Osteoblast (primary cell): ENCODE measurements at regions not wholly inside any gene's neighbourhood (a gene's known extent, or its start where the extent isn't known, plus 50 kb on each side); places are given as distances from the start of the nearest gene placed in this dataset.
"Not testable (repeated sequence)": the region's sequence is repeated elsewhere in the genome, so short reads cannot be mapped to it uniquely, and the experiment has no call there.

Experiments
- DNase-seq: peaks from one replicate; pipeline ENCODE4 v3.0.0; 2011; ENCODE audit warnings: low spot score, mixed read lengths; ENCODE audit not compliant: insufficient read length; ENCODE audit errors: missing footprints
- H2AFZ ChIP-seq: 2 replicates; pipeline ENCODE4 v1.6.0; 2011; ENCODE audit warnings: mild to moderate bottlenecking, low read length
- H3K27ac ChIP-seq: 2 replicates; pipeline ENCODE4 v1.5.1; 2011; ENCODE audit warnings: mild to moderate bottlenecking, low read depth, low read length, moderate library complexity
- H3K27me3 ChIP-seq: 2 replicates; pipeline ENCODE4 v1.6.0; 2012; ENCODE audit warnings: mild to moderate bottlenecking, control low read depth, inconsistent platforms, low read length, moderate library complexity; ENCODE audit not compliant: insufficient read depth
- H3K36me3 ChIP-seq: 2 replicates; pipeline ENCODE4 v1.5.1; 2011; ENCODE audit warnings: mild to moderate bottlenecking, low read length, control low read depth, moderate library complexity; ENCODE audit not compliant: insufficient read depth
- H3K4me1 ChIP-seq: 2 replicates; pipeline ENCODE4 v1.5.1; 2011; ENCODE audit warnings: mild to moderate bottlenecking, low read length, control low read depth, moderate library complexity; ENCODE audit not compliant: insufficient read depth
- H3K4me2 ChIP-seq: 2 replicates; pipeline ENCODE4 v1.6.0; 2011; ENCODE audit warnings: mild to moderate bottlenecking, low read length; ENCODE audit not compliant: insufficient read depth
- H3K4me3 ChIP-seq: fragments of 200-600 bp; sonication (generic); 3 replicates; pipeline ENCODE4 v1.5.1; 2012; ENCODE audit warnings: mild to moderate bottlenecking, low read length, inconsistent platforms; ENCODE audit not compliant: insufficient read depth
- H3K79me2 ChIP-seq: 2 replicates; pipeline ENCODE4 v1.6.0; 2012; ENCODE audit warnings: mild to moderate bottlenecking, low read length, control low read depth, inconsistent platforms; ENCODE audit not compliant: insufficient read depth
- H3K9me3 ChIP-seq: 2 replicates; pipeline ENCODE4 v1.5.1; 2011; ENCODE audit warnings: low read depth, low read length, control low read depth
- H4K20me1 ChIP-seq: 2 replicates; pipeline ENCODE4 v1.6.0; 2012; ENCODE audit warnings: mild to moderate bottlenecking, low read length, control low read depth; ENCODE audit not compliant: insufficient read depth
- CTCF ChIP-seq: IDR thresholded peaks from 2 replicates; pipeline ENCODE4 v1.5.1; 2011; ENCODE audit warnings: mild to moderate bottlenecking, low read depth, low read length, moderate library complexity; ENCODE audit errors: extremely low read depth

GRCh38 chr21:20486303-20486702, 511.9 kb upstream of the NCAM2 start:
- H3K9me3 ChIP-seq, result peaks cover 5% of the 10 kb centered on the region
- H3K36me3 ChIP-seq, result no peaks in the 10 kb centered on the region
- TF ChIP-seq CTCF, result no peak
- H3K4me1 ChIP-seq, result no peaks in the 10 kb centered on the region
- H3K79me2 ChIP-seq, result no peaks in the 10 kb centered on the region
- no peak overlapping the region for H2AFZ ChIP-seq
- no peak overlapping the region for H3K27ac ChIP-seq
- no peaks in the 10 kb centered on the region for H4K20me1 ChIP-seq
- no peaks in the 10 kb centered on the region for H3K27me3 ChIP-seq
- DNase-seq, result no peak
- no peak overlapping the region for H3K4me2 ChIP-seq
- H3K4me3 ChIP-seq, result no peak overlapping the region

GRCh38 chr21:20502915-20503314, 495.3 kb upstream of the NCAM2 start:
- not testable (repeated sequence) for H3K4me2 ChIP-seq, H3K9me3 ChIP-seq

GRCh38 chr21:20507783-20508182, 490.4 kb upstream of the NCAM2 start:
- no peak overlapping the region for H3K4me3 ChIP-seq
- H3K9me3 ChIP-seq, result peaks cover 7% of the 10 kb centered on the region
- H3K79me2 ChIP-seq, result no peaks in the 10 kb centered on the region
- H3K27me3 ChIP-seq, result no peaks in the 10 kb centered on the region
- no peak for TF ChIP-seq CTCF
- no peaks in the 10 kb centered on the region for H3K36me3 ChIP-seq
- no peak overlapping the region for H3K27ac ChIP-seq
- H4K20me1 ChIP-seq, result no peaks in the 10 kb centered on the region
- no peak overlapping the region for H2AFZ ChIP-seq
- H3K4me1 ChIP-seq, result no peaks in the 10 kb centered on the region
- DNase-seq, result peak; percentile 31
- H3K4me2 ChIP-seq, result no peak overlapping the region

More at GRCh38 chr21:20502915-20503314, 495.3 kb upstream of the NCAM2 start:
- not testable (repeated sequence) for H3K27me3 ChIP-seq, H4K20me1 ChIP-seq, H3K4me1 ChIP-seq, H3K36me3 ChIP-seq, H3K79me2 ChIP-seq, H2AFZ ChIP-seq, H3K4me3 ChIP-seq, DNase-seq, H3K27ac ChIP-seq

- H3K79me2 ChIP-seq, result no peaks in the 10 kb centered on the region
- H4K20me1 ChIP-seq, result no peaks in the 10 kb centered on the region
- no peak overlapping the region for H3K4me2 ChIP-seq
- no peak overlapping the region for H2AFZ ChIP-seq
- H3K27ac ChIP-seq, result no peak overlapping the region
- no peaks in the 10 kb centered on the region for H3K36me3 ChIP-seq
- TF ChIP-seq CTCF, result no peak
- H3K4me3 ChIP-seq, result no peak overlapping the region
- peaks cover 10% of the 10 kb centered on the region for H3K9me3 ChIP-seq
- H3K27me3 ChIP-seq, result no peaks in the 10 kb centered on the region
- no peaks in the 10 kb centered on the region for H3K4me1 ChIP-seq
- no peak for DNase-seq
These were observed 486.9 kb upstream of the NCAM2 start for GRCh38 chr21:20511216-20511880.
